Liver (tissue), 3 donors: ENCODE measurements at regions not wholly inside any gene's neighbourhood (a gene's known extent, or its start where the extent isn't known, plus 50 kb on each side); places are given as distances from the start of the nearest gene placed in this dataset.

Experiments
- FOXA1 ChIP-seq: IDR thresholded peaks from 2 replicates; pipeline ENCODE4 v1.6.1; 2016; ENCODE audit warnings: antibody characterized with exemption
- GABPA ChIP-seq, 2 donors: IDR thresholded peaks in 1 of 2; conservative IDR thresholded peaks in 1 of 2; 2 replicates each; pipeline ENCODE4 v1.6.1; 2016; ENCODE audit warnings: antibody characterized with exemption in 2 of 2, mild to moderate bottlenecking in 1 of 2, moderate library complexity in 1 of 2
- HNF4A ChIP-seq, 2 donors: conservative IDR thresholded peaks; 2 replicates each; pipeline ENCODE4 v1.6.1; 2016; ENCODE audit warnings: antibody characterized with exemption in 2 of 2, mild to moderate bottlenecking in 2 of 2
- JUND ChIP-seq, 2 donors: IDR thresholded peaks; 2 replicates each; pipeline ENCODE4 v1.6.1; 2016; ENCODE audit warnings: antibody characterized with exemption in 2 of 2
- RAD21 ChIP-seq, 2 donors: IDR thresholded peaks; 2 replicates each; pipeline ENCODE4 v1.6.1; 2016; ENCODE audit warnings: antibody characterized with exemption in 2 of 2, mild to moderate bottlenecking in 2 of 2
- YY1 ChIP-seq: IDR thresholded peaks from 2 replicates; pipeline ENCODE4 v1.6.1; 2016; ENCODE audit warnings: antibody characterized with exemption, mild to moderate bottlenecking
- TF ChIP-seq, protein P1 (sequence below): fragments of 150-350 bp; IDR thresholded peaks from 2 replicates; pipeline ENCODE4 v1.5.1; 2017; ENCODE audit warnings: improper control_type of control experiment, low read depth, low read length; ENCODE audit not compliant: missing input control
- TF ChIP-seq, protein P2 (sequence below): IDR thresholded peaks from 2 replicates; pipeline ENCODE4 v1.6.1; 2016; ENCODE audit warnings: antibody characterized with exemption
- TF ChIP-seq, protein P3 (sequence below): IDR thresholded peaks from 2 replicates; pipeline ENCODE4 v1.6.1; 2016; ENCODE audit warnings: antibody characterized with exemption
- donor health status: healthy.
- donor health status: healthy.

DNA sequence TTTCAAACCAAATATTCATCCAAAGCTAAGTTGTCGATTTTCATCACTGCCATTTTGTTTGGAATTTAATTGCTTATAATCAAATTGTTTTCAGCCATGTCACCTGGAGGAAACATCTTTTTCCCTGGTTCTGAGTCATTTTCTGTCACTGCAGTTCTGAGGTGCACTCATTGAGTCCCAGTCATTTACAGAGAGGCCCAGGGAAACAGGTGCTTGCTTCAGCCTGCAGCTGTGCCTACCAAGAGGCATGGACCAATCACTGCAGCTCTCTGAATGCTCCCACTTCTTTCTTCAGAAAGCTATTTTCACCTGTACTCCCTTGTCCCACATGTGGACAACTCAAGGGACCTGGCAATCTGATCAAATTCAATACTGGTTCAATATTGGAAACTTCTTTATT lies 308.1 kb downstream of the COG6 start:
- TF ChIP-seq YY1 (no peak), GABPA (IDR thresholded peaks at IDR 0.05 in 1 of 2, conservative IDR thresholded peaks at IDR 0.05 in 1 of 2) (no peak), RAD21 (IDR thresholded peaks at IDR 0.05) (no peak), FOXA1 (no peak), HNF4A (conservative IDR thresholded peaks at IDR 0.05) (no peak), JUND (IDR thresholded peaks at IDR 0.05) (no peak)
- TF ChIP-seq, protein P1, sequence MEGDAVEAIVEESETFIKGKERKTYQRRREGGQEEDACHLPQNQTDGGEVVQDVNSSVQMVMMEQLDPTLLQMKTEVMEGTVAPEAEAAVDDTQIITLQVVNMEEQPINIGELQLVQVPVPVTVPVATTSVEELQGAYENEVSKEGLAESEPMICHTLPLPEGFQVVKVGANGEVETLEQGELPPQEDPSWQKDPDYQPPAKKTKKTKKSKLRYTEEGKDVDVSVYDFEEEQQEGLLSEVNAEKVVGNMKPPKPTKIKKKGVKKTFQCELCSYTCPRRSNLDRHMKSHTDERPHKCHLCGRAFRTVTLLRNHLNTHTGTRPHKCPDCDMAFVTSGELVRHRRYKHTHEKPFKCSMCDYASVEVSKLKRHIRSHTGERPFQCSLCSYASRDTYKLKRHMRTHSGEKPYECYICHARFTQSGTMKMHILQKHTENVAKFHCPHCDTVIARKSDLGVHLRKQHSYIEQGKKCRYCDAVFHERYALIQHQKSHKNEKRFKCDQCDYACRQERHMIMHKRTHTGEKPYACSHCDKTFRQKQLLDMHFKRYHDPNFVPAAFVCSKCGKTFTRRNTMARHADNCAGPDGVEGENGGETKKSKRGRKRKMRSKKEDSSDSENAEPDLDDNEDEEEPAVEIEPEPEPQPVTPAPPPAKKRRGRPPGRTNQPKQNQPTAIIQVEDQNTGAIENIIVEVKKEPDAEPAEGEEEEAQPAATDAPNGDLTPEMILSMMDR = no peak
- TF ChIP-seq, protein P2, sequence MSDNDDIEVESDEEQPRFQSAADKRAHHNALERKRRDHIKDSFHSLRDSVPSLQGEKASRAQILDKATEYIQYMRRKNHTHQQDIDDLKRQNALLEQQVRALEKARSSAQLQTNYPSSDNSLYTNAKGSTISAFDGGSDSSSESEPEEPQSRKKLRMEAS = no peak
- TF ChIP-seq, protein P3, sequence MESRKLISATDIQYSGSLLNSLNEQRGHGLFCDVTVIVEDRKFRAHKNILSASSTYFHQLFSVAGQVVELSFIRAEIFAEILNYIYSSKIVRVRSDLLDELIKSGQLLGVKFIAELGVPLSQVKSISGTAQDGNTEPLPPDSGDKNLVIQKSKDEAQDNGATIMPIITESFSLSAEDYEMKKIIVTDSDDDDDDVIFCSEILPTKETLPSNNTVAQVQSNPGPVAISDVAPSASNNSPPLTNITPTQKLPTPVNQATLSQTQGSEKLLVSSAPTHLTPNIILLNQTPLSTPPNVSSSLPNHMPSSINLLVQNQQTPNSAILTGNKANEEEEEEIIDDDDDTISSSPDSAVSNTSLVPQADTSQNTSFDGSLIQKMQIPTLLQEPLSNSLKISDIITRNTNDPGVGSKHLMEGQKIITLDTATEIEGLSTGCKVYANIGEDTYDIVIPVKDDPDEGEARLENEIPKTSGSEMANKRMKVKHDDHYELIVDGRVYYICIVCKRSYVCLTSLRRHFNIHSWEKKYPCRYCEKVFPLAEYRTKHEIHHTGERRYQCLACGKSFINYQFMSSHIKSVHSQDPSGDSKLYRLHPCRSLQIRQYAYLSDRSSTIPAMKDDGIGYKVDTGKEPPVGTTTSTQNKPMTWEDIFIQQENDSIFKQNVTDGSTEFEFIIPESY = no peak
